ENCODE measurements at regions not wholly inside any gene's neighbourhood (a gene's known extent, or its start where the extent isn't known, plus 50 kb on each side); places are given as distances from the start of the nearest gene placed in this dataset.

GRCh38 chr18:10205151-10205550 is 249.3 kb upstream of the APCDD1 start:
- TF ChIP-seq CTCF (optimal IDR thresholded peaks at IDR 0.05 in 1 of 3, IDR thresholded peaks at IDR 0.05 in 1 of 3, conservative IDR thresholded peaks at IDR 0.05 in 1 of 3; ENCODE audit: extremely low read depth in 1 of 3, insufficient read depth in 2 of 3, low read length in 3 of 3) (no peak), EZH2 (IDR thresholded peaks at IDR 0.05; ENCODE audit: low read length) (no peak)

Data from keratinocyte (primary cell).